ENCODE measurements at regions not wholly inside any gene's neighbourhood (a gene's known extent, or its start where the extent isn't known, plus 50 kb on each side); places are given as distances from the start of the nearest gene placed in this dataset.

DNA sequence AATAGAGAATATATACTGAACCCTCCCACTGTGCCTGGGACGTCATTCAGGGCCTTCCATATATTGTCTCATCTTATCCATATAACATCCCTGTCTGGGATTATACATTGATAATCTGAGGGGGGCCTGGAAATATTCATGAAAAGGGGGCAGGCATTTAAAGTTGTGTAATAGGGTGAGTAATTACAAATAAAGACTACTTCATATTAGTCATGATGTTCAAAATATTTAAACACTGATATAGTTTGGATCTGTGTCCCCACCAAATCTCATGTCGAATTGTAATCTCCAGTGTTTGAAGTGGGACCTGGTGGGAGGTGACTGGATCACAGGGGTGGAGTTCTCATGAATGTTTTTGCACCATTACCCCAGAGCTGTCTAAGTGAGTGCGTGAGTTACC lies 97.8 kb downstream of the AQP9 start:
- TF ChIP-seq GATA2 (IDR thresholded peaks at IDR 0.05; ENCODE audit: low read depth, low read length) (no peak), GATA3 (IDR thresholded peaks at IDR 0.05; ENCODE audit: low read depth, low read length) (no peak)
